Hepatocyte (in vitro differentiated cells): ENCODE measurements at regions not wholly inside any gene's neighbourhood (a gene's known extent, or its start where the extent isn't known, plus 50 kb on each side); places are given as distances from the start of the nearest gene placed in this dataset.

Experiments used
- EZH2phosphoT487 ChIP-seq: fragments of 200-600 bp; sonication (generic); IDR thresholded peaks from one replicate; pipeline ENCODE4 v1.6.1; 2018; ENCODE audit warnings: antibody characterized with exemption, mild to moderate bottlenecking, low read depth, moderate library complexity; ENCODE audit not compliant: unreplicated experiment, severe bottlenecking
- TF ChIP-seq, protein P1 (sequence below): fragments of 200-600 bp; sonication (generic); IDR thresholded peaks from 2 replicates; pipeline ENCODE4 v1.5.1; 2016; ENCODE audit warnings: antibody characterized with exemption, mild to moderate bottlenecking; ENCODE audit not compliant: poor library complexity

- TF ChIP-seq, protein P1, sequence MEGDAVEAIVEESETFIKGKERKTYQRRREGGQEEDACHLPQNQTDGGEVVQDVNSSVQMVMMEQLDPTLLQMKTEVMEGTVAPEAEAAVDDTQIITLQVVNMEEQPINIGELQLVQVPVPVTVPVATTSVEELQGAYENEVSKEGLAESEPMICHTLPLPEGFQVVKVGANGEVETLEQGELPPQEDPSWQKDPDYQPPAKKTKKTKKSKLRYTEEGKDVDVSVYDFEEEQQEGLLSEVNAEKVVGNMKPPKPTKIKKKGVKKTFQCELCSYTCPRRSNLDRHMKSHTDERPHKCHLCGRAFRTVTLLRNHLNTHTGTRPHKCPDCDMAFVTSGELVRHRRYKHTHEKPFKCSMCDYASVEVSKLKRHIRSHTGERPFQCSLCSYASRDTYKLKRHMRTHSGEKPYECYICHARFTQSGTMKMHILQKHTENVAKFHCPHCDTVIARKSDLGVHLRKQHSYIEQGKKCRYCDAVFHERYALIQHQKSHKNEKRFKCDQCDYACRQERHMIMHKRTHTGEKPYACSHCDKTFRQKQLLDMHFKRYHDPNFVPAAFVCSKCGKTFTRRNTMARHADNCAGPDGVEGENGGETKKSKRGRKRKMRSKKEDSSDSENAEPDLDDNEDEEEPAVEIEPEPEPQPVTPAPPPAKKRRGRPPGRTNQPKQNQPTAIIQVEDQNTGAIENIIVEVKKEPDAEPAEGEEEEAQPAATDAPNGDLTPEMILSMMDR: no peak
- no peak for TF ChIP-seq EZH2phosphoT487
Measured at GRCh38 chr1:5664081-5664768, 328.0 kb downstream of the NPHP4 start.
